GM12878 (cell line): ENCODE measurements at regions not wholly inside any gene's neighbourhood (a gene's known extent, or its start where the extent isn't known, plus 50 kb on each side); places are given as distances from the start of the nearest gene placed in this dataset.

Experiments used
- ATAC-seq: fragments of 200-7000 bp; cut with Tn5 transposase; 3 replicates; pipeline ENCODE4 v1.9.1; 2020; ENCODE audit warnings: mild to moderate bottlenecking, moderate library complexity
- BruUV-seq: library from RNA; stranded (reverse); fragments of 400-500 nt; replicated peaks from 2 replicates; lab custom pipeline; 2021; lab: Mats Ljungman, UMichigan
- CTCF ChIA-PET: fragments of 300-600 bp; sonication (Branson Sonifier 250); formaldehyde crosslinking; extraction: SDS; loops from one replicate; lab custom pipeline; 2021; ENCODE audit warnings: inconsistent platforms; lab: Yijun Ruan, JAX
- POLR2A ChIA-PET: fragments of 350-600 bp; formaldehyde crosslinking; extraction: SDS; loops from one replicate; lab custom pipeline; 2021; ENCODE audit warnings: inconsistent platforms; lab: Charles Lee
- RAD21 ChIA-PET: fragments of 300-600 bp; sonication (Branson Sonifier 250); formaldehyde crosslinking; loops from one replicate; lab custom pipeline; 2023; ENCODE audit warnings: antibody characterized with exemption; ENCODE audit not compliant: unreplicated experiment; lab: Charles Lee
- SMC1A ChIA-PET: fragments of 300-600 bp; sonication (Branson Sonifier 250); formaldehyde crosslinking; loops from one replicate; lab custom pipeline; 2023; ENCODE audit not compliant: unreplicated experiment, uncharacterized antibody; lab: Charles Lee
- DNase-seq: peaks from one replicate; pipeline ENCODE4 v3.0.0-alpha.2; 2011; ENCODE audit warnings: low read depth, low spot score
- FAIRE-seq: peaks from 3 replicates; lab custom pipeline; 2011; peaks lifted over from hg19 to GRCh38; lab: Jason Lieb, UNC
- H2AFZ ChIP-seq: 2 replicates; pipeline ENCODE4 v1.6.0; 2011; ENCODE audit warnings: low read depth, low read length, control low read depth; ENCODE audit not compliant: control insufficient read depth
- H3K27ac ChIP-seq: 2 replicates; pipeline ENCODE4 v1.5.1; 2011; ENCODE audit warnings: control low read depth; ENCODE audit not compliant: control insufficient read depth, insufficient read depth
- H3K27me3 ChIP-seq, 2 experiments: replicated peaks in 1 of 2; 2 replicates each; pipeline versions ENCODE4 v1.6.0 to v1.6.1; 2011; ENCODE audit warnings: low read length in 1 of 2; ENCODE audit not compliant: control insufficient read depth in 2 of 2, insufficient read depth in 2 of 2
- H3K36me3 ChIP-seq, 2 experiments: 2 replicates each; pipeline ENCODE4 v1.5.1; 2011; ENCODE audit warnings: low read length in 1 of 2; ENCODE audit not compliant: control insufficient read depth in 2 of 2, insufficient read depth in 2 of 2
- H3K4me1 ChIP-seq: 2 replicates; pipeline ENCODE4 v1.6.1; 2011; ENCODE audit warnings: mild to moderate bottlenecking, low read length, moderate library complexity, mixed read lengths; ENCODE audit not compliant: control insufficient read depth, insufficient read depth
- H3K4me2 ChIP-seq: 2 replicates; pipeline ENCODE4 v1.6.0; 2011; ENCODE audit warnings: control low read depth; ENCODE audit not compliant: control insufficient read depth, insufficient read depth
- H3K4me3 ChIP-seq: fragments of 200-600 bp; sonication (generic); 2 replicates; pipeline ENCODE4 v1.5.1; 2016
- H3K79me2 ChIP-seq: 2 replicates; pipeline ENCODE4 v1.6.0; 2011; ENCODE audit warnings: low read length; ENCODE audit not compliant: control insufficient read depth, insufficient read depth
- H3K9ac ChIP-seq: 2 replicates; pipeline ENCODE4 v1.8.0; 2011; ENCODE audit warnings: low read length, control low read depth, mixed read lengths; ENCODE audit not compliant: control insufficient read depth, insufficient read depth
- H3K9me3 ChIP-seq: replicated peaks from 3 replicates; pipeline ENCODE4 v1.5.1; 2011; ENCODE audit warnings: mild to moderate bottlenecking, low read length; ENCODE audit not compliant: control insufficient read depth, insufficient read depth
- H4K20me1 ChIP-seq: 2 replicates; pipeline ENCODE4 v1.6.0; 2011; ENCODE audit not compliant: control insufficient read depth, insufficient read depth
- DPF2 ChIP-seq: fragments of 450-650 bp; IDR thresholded peaks from 2 replicates; pipeline ENCODE4 v1.6.1; 2017; ENCODE audit warnings: mild to moderate bottlenecking
- E4F1 ChIP-seq: fragments of 450-650 bp; IDR thresholded peaks from 2 replicates; pipeline ENCODE4 v1.6.1; 2018; ENCODE audit warnings: borderline replicate concordance, mild to moderate bottlenecking; ENCODE audit not compliant: partially characterized antibody
- GABPA ChIP-seq: IDR thresholded peaks from 2 replicates; pipeline ENCODE4 v1.6.1; 2014; ENCODE audit warnings: antibody characterized with exemption, low read depth, mild to moderate bottlenecking, inconsistent platforms
- SUPT20H ChIP-seq: IDR thresholded peaks from 2 replicates; pipeline ENCODE4 v1.6.1; 2011; ENCODE audit warnings: low read depth, mild to moderate bottlenecking, low read length, moderate library complexity, borderline replicate concordance; ENCODE audit not compliant: control insufficient read depth
- whole genome bisulfite sequencing: methylation state at CpG from one replicate; pipeline ENCODE4 v1.1.6; 2016; ENCODE audit warnings: low lambda C conversion rate; ENCODE audit not compliant: insufficient replicate concordance, insufficient coverage; ENCODE audit errors: missing lambda C conversion rate; 5-methylcytosine and 5-hydroxymethylcytosine counted together
- in situ Hi-C: fragments of 300-500 bp; cut with MboI; formaldehyde crosslinking; loops from 9 replicates; pipeline ENCODE4 v1.14.3; 2018; ENCODE audit warnings: mixed read lengths
- intact Hi-C: fragments of 100-400 bp; cut with micrococcal nuclease; formaldehyde crosslinking; loops from one replicate; pipeline ENCODE4 v1.14.2; 2022; ENCODE audit not compliant: unreplicated experiment
- TF ChIP-seq, protein P1 (sequence below): fragments of 450-650 bp; IDR thresholded peaks from 2 replicates; pipeline ENCODE4 v1.6.1; 2017; ENCODE audit warnings: mild to moderate bottlenecking, moderate library complexity

GRCh38 chr7:10083766-10084165 lies 889.9 kb upstream of the PHF14 start (continued):
- TF ChIP-seq, protein P1, sequence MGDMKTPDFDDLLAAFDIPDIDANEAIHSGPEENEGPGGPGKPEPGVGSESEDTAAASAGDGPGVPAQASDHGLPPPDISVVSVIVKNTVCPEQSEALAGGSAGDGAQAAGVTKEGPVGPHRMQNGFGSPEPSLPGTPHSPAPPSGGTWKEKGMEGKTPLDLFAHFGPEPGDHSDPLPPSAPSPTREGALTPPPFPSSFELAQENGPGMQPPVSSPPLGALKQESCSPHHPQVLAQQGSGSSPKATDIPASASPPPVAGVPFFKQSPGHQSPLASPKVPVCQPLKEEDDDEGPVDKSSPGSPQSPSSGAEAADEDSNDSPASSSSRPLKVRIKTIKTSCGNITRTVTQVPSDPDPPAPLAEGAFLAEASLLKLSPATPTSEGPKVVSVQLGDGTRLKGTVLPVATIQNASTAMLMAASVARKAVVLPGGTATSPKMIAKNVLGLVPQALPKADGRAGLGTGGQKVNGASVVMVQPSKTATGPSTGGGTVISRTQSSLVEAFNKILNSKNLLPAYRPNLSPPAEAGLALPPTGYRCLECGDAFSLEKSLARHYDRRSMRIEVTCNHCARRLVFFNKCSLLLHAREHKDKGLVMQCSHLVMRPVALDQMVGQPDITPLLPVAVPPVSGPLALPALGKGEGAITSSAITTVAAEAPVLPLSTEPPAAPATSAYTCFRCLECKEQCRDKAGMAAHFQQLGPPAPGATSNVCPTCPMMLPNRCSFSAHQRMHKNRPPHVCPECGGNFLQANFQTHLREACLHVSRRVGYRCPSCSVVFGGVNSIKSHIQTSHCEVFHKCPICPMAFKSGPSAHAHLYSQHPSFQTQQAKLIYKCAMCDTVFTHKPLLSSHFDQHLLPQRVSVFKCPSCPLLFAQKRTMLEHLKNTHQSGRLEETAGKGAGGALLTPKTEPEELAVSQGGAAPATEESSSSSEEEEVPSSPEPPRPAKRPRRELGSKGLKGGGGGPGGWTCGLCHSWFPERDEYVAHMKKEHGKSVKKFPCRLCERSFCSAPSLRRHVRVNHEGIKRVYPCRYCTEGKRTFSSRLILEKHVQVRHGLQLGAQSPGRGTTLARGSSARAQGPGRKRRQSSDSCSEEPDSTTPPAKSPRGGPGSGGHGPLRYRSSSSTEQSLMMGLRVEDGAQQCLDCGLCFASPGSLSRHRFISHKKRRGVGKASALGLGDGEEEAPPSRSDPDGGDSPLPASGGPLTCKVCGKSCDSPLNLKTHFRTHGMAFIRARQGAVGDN: no peak
- TF ChIP-seq SUPT20H: no peak
- no peak for TF ChIP-seq GABPA
- TF ChIP-seq, all 136 proteins: peak for 0

DNA sequence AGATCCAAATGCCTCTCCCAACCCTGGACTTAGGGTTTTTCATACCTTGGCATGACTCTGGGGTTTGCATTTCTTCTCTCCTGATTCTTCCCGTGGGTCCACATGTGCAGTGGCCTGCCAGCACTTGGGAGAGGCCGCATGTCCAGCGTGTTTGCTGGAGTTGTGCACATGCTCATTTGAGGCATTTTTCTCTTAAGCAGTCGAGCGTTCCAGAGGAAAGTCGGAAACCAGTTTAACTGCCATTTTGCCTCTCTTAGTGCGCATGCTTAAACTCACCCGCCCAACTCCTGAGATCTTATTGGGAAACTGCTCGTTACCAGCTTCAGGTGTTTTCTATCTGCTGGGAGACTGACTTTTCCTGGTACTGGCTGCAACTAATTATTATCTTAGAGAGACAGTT lies 888.4 kb upstream of the PHF14 start:
- CTCF ChIA-PET: no interaction called here
- no TSS peak for BruUV-seq
- POLR2A ChIA-PET: no interaction called here
- H3K27me3 ChIP-seq: no peaks in the 10 kb centered on the region
- SMC1A ChIA-PET: no interaction called here
- no peak for ATAC-seq
- no peak overlapping the region for H3K4me3 ChIP-seq
- DNase-seq: no peak
- no peaks in the 10 kb centered on the region for H3K4me1 ChIP-seq
- FAIRE-seq: no peak
- H3K79me2 ChIP-seq: no peaks in the 10 kb centered on the region
- no peaks in the 10 kb centered on the region for H3K36me3 ChIP-seq
- RAD21 ChIA-PET: no interaction called here
- 36% methylated on average over 9 of the region's 9 CpGs for WGBS
- no peak overlapping the region for H2AFZ ChIP-seq
- no peak overlapping the region for H3K27ac ChIP-seq
- intact Hi-C loops (no loop called here), in situ Hi-C loops (no loop called here)
- no peaks in the 10 kb centered on the region for H3K9me3 ChIP-seq
- TF ChIP-seq E4F1 (no peak), DPF2 (no peak)
- H3K9ac ChIP-seq: no peak overlapping the region
- no peaks in the 10 kb centered on the region for H4K20me1 ChIP-seq
- no peak overlapping the region for H3K4me2 ChIP-seq
